ENCODE measurements at regions not wholly inside any gene's neighbourhood (a gene's known extent, or its start where the extent isn't known, plus 50 kb on each side); places are given as distances from the start of the nearest gene placed in this dataset.

GRCh38 chr5:15447209-15447608 is 52.8 kb upstream of the FBXL7 start:
- no peak for DNase-seq (ENCODE audit: low spot score)

DNA sequence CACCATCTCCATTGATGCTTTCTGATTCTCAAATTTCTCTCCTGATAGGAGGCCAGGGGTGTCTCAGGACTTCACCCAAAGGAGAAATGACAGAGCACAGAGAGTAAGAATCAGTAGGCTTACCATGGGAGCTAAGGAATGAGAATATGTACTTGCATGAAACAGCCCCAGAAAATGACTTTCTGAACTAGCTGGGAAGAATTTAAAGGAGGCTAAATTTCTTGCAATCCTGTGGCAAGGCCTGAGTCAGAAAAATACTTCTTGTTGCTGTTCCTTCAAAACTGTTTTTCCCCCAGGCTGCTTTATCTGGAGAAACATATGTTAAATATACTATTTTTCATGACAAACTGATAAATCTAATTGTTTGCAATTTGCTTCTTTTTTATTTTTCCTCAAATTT is 53.4 kb upstream of the FBXL7 start:
- no peak for DNase-seq (ENCODE audit: low spot score)

DNA sequence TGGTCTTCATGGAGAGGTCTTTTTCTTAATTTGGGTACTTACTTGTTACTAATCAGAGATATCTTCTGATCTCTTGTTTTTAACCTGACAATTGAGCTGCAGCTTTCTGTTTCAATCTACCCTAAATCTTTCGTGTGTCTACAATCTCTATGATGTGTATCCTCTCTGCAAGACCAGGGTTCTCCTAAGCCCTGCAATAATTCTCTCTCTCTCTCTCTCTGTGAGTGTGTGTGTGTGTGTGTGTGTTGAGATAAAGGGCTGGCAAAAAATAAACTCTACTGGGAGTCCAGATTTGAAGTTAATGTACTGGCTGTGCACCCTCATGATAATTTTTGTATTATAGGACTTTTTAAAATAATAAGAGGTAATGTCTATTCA is 57.8 kb upstream of the FBXL7 start:
- no peak for DNase-seq (ENCODE audit: low spot score)

DNA sequence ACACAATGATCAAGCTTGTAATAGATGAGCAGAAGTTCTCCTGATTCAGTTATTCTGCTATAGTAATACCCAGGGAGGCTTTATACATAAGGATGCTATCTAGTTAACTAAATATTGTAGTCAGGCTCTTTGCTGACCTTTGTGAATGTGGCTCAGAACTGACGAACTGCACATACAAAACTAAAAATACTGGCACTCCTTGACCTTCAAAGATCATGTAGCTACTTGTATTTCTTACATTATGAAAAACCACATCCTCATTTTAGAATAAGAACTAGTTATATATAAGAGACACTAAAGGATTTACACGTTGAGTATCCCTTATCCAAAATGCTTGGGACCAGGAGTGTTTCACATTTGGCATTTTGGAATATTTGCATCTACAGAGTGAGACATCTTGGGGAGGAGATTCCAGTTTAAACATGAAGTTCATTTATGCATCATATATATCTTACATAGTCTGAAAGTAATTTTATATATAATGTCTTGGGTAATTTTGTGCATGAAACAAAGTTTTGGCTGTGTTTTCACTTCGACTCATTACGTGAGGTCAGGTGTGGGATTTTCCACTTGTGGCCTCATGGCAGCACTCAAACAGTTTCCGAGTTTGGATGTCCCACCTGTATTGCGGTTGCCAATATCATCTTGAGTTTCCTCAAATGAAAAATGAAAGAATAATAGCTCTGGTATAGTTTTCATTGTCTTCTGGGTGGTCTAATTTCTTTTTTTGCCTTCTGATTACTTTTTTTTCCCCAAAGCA is 58.4 kb upstream of the FBXL7 start:
- no peak for DNase-seq (ENCODE audit: low spot score)

DNA sequence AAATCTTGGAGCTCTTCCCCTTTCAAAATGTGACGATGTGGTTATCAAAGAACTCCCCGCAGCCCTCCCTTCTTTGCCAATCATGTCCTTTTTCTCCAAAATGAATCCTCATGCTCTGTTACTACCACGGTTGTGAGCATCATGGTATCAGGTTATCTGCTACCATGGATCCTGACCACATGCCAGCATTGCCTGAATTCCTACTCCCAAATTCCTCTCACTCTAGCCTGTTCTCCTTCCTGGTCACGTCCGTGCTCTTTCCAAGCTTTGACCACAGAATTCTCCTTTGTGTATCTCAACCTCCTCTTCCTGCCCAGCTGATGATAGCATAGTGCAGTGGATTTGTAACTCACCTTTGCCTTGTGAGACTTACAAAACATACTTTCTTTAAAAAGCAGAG is 59.5 kb upstream of the FBXL7 start:
- DNase-seq (ENCODE audit: low spot score), result peak; percentile 29

DNA sequence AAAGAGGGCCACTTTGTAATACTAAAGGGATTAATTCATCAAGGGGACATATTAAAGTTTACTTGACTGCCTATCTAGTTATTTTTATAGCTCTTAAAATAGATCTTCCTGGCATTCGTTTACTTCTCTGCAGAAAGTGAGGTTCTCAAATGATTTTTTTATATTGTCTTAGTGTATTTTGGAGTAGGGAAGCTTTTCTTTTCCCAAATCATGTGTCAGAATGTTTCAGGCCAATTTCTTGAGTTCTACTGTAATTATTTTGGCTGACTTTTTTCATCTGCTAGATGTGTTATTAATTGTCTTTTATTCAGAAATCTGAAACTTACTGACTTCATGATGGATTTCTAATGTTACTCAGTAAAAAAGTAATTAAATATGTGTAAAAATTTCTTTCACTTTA is 60.2 kb upstream of the FBXL7 start:
- no peak for DNase-seq (ENCODE audit: low spot score)

- DNase-seq (ENCODE audit: low spot score), result no peak
Observed at GRCh38 chr5:15433709-15434108, 66.3 kb upstream of the FBXL7 start.

- no peak for DNase-seq (ENCODE audit: low spot score)
Observed at GRCh38 chr5:15431923-15432322, 68.1 kb upstream of the FBXL7 start.

DNA sequence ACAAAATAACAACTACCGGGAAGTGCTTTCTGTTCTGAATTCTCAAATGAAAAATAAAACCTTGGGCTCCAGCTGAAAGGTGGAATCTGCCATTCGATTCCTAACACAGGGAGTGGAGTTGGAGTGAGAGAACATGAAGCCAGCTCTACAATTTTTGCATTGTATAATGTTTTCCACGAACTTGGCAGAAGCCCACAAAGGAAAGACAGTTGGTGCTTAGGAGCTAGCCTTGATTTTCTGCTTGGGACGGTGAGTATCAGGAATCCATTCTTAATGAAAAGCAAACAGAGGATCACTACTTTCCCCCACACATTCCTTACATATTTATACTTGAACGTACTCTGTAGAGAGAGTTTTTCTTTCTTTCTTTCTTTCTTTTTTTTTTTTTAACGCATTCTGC is 74.2 kb upstream of the FBXL7 start:
- DNase-seq (ENCODE audit: low spot score), result peak; percentile 49

DNA sequence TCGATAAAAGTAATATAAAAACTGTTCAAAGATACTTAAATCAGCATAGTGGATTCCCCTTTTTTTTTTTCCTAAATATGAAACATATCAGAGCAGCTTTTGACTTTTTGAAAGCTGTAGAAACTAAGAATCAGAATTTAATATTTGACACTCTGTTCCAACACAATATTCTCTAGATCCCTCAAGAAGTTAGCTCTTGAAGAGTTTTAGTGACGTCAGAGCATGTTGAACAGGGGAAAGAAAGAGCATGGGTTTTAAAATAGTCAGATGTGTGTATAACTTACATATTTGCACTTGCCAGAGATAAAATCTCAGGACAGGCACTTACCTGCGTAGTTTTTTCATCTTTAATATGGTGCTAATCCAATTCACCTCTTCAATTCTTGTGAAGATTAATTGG is 75.2 kb upstream of the FBXL7 start:
- DNase-seq (ENCODE audit: low spot score), result no peak

GRCh38 chr5:15421921-15422412 is 78.0 kb upstream of the FBXL7 start:
- no peak for DNase-seq (ENCODE audit: low spot score)

DNA sequence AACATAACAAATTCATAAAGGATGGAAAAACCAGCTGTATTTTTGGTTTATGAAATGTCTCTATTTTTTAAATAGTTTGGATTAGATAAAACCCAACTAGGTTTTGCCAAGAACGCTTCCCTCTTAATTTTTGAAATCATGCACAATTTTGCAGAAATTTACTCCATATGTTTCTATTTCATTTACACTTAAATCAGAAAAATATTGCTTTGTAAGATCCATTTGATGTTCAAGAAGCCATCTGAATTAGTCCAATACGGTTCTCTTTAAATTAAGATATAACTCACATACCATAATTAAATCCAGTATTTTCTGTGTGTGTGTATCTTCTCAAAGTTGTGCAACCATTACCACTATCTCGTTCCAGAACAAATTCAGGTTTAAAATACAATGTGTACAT is 78.6 kb upstream of the FBXL7 start:
- no peak for DNase-seq (ENCODE audit: low spot score)

- DNase-seq (ENCODE audit: low spot score), result no peak
Observed at GRCh38 chr5:15420201-15420600, 79.8 kb upstream of the FBXL7 start.

- no peak for DNase-seq (ENCODE audit: low spot score)
Observed at GRCh38 chr5:15417156-15417555, 82.8 kb upstream of the FBXL7 start.

DNA sequence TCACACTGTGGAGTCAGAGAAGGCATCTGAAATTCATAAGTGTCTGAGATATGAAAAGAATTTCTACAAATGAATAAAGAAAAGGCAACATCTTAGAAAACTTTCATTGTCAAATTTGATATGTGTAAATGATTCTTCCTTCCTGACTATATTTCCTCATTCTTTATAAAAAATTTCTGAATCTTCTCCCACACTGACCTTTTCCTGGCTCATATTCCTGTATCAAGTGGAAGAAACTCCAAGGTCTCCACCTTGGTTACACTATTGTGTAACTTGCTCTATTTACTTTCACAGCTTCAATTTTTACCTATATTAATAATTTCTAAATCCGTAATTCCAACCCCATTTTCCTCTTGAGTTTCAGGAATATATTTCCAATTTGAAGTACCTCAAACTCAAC is 93.5 kb upstream of the FBXL7 start:
- DNase-seq (ENCODE audit: low spot score), result no peak

DNA sequence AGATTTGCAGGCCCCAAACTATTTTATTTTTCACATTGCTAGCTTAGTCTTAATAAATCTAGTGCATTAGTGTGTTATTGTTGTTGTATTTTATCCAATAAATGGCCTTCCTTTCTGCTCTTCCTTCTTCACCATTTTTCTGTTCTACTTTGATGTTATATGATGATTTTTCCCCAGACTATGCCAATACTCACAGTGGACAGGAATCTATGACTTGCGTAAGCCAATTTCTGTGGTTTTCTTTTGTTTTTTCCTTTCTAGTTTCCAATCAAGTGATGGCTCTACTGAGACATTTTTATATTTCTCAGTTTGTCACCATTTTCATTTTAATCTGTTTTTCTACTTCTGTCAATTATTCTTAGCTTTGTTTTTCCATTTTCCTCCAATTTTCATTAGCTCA is 106.8 kb upstream of the FBXL7 start:
- no peak for DNase-seq (ENCODE audit: low spot score)

DNA sequence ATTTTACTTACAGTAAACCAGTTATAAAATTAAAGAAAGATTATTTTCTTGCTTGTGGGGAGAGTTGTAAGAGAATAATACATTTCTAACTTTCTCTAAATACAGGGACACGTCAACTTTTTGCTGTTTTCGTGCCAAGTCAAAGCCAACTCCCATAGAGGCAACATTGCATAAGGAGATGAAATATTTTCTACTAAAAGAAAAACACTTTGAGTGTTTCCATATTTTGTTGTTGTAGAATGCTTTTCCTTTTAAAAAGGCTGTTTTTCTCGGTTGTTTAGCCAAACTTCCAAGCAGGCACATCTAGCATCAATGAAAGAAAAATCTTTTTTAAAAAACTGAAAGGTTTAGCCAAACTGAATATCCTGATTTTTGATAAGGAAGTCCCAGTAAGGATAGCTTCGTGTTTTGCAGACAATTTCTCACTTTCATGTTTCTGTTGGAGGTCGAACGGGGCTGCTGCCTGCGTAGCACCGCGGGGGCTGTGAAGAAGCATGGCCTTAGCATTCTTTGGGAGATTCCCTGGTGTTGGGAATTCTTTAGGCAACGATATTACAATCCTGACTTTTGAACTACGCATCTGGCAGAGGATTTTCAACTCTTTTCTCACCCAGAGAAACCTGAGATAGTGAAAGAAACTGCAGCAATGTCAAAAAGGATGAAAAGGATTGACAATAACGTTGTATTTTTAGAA is 108.1 kb upstream of the FBXL7 start:
- no peak for DNase-seq (ENCODE audit: low spot score)

DNA sequence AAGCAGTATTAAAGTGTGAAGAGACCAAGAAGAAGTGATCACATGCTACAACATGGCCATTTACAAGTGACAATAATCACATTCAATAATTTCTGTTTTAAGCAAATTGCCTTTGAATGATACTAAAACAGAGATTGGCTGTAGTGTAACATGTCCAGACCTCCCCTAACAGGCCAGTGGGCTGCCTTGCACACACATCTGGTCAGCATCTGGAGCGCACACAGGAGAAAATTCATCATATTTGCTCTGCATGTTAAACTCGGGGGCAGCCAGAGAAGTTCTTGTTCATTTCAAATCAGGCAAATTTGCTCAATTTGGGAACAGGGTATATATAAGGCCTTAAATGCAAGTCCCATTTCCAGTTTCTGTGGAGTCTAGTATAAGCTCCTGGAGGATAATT is 111.1 kb upstream of the FBXL7 start:
- no peak for DNase-seq (ENCODE audit: low spot score)

- DNase-seq (ENCODE audit: low spot score), result no peak
Observed at GRCh38 chr5:15387931-15388524, 112.0 kb upstream of the FBXL7 start.

- DNase-seq (ENCODE audit: low spot score), result no peak
Observed at GRCh38 chr5:15386122-15386521, 113.9 kb upstream of the FBXL7 start.

DNA sequence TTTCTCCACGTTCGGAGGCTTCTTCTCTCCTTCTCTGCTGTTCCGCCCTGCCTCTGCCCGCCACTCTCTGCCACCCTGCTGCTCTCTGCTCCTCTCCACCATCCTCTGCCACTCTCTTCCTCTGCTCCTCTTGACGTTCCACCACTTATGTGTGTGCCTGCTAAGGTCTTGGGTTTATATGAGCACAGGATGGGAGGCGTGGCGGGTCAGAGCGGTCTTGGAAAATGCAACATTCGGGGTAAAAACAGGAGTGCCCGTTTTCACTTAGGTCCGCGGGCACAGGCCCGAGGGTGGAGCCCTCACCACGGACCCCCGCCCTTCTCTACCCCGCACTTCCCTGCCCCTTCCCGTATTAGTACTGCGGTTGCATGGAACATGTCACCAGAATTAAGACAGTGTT is 114.4 kb upstream of the FBXL7 start:
- no peak for DNase-seq (ENCODE audit: low spot score)

DNA sequence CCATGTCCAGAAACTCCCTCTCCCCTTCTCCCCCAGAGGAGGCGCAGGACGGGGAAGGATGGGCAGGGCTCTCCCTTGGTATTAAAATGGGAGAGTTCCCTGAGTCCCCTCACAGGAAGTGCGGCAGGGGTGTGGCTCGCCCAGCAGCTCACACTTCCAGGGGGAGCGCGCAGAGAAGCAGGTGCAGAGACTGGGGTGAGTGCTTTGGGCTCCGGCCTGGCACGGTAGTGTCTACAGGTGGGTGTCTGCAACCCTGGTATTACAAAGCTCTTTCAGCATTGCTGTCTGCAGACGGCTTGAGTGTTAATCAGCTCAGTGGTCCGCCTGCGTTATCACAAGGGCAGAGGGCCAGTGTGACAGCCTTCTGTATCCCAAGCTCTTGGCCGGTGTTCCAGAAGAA is 114.9 kb upstream of the FBXL7 start:
- no peak for DNase-seq (ENCODE audit: low spot score)

DNA sequence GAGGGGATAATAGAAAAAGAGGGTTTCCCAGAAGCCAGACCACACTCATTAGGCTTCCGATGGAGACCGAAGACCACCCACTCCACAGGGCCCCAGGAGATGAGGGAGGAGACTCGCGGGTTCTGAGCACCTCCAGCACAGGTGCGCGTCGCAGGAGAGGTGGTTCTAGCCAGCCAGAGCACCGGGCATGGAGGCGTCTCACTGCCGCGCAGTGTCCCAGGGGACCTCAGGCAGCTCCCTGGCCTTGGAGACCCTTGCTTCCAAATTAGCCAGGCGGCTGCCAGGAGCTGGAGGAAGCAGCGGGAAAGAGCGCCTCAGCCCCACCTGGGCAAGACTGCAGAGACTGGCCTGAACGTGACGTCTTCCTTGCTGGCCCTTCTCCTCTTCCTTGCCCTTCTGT is 115.4 kb upstream of the FBXL7 start:
- no peak for DNase-seq (ENCODE audit: low spot score)
